MV-4-11 (cell line): ENCODE measurements at regions not wholly inside any gene's neighbourhood (a gene's known extent, or its start where the extent isn't known, plus 50 kb on each side); places are given as distances from the start of the nearest gene placed in this dataset.

Experiments
- DNase-seq: peaks from one replicate; lab custom pipeline; 2025; lab: John Stamatoyannopoulos, UW

GRCh38 chr12:13680916-13681315 lies 300.5 kb downstream of the GRIN2B start:
- DNase-seq, result no peak

DNA sequence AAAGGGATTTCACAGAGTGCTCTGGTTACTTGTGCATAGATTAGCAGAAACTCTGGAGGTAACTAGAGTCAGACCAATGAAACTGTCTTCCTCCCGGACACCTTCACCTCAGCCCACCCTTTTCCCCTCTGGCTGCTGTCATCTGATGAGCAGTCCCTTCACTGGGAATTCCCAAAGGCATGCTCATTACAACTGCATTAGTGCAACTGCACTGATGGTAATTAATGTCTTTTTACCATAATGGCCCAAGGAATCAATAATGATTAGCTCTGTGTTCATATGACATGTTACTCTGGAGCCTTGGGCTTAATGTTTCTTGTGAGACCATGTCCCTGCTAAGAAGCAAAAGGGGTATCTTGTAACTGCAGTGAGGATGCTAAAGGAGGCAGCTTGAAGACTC lies 304.5 kb downstream of the GRIN2B start:
- DNase-seq, result no peak

DNA sequence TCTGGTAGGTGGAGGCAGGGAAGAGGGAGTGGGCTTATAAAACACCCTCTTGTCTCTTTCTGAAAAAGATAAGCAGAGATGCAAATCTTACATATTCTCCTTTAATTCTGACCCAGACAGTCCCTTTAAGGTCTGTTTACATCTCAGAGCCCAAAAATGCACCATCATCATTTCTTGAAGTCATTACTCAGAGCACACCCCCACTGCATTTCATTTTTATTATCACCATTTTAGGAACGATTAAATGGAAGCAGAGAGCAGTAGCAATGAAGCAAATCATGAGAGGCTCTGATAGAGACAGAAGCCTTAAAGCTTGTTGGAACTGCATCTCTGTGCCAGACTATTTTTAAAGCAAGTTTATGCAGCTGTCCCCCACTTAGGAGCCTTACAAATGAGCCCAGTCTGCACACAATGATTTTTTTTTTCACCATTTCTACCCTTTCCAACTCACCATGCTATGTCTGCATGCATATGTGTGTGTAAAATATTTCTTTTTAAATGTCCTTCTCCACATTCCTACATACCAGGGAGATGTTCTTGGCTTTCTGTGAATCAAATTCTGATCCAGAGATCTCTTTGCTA lies 311.0 kb downstream of the GRIN2B start:
- no peak for DNase-seq

DNA sequence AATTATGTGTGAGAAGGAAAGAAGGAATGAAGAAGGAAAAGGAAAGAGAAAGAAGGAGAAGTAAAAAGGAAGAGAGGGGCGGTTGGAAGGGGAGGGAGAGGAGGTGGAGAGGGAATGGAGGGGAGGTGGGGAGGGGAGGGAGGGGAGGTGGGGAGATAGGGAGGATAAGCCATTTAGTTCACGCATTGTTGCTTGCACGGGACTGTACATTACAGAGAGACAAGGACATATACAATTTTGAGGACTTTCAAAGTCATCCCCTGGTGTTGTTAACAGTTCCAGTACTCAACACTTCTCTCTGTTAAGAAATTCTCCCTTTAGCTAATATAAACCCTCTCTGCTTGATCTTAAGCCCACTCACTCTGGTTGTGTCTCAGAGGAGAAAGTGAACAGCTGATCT lies 312.5 kb downstream of the GRIN2B start:
- DNase-seq, result no peak

GRCh38 chr12:13666806-13667205 lies 314.6 kb downstream of the GRIN2B start:
- no peak for DNase-seq

DNA sequence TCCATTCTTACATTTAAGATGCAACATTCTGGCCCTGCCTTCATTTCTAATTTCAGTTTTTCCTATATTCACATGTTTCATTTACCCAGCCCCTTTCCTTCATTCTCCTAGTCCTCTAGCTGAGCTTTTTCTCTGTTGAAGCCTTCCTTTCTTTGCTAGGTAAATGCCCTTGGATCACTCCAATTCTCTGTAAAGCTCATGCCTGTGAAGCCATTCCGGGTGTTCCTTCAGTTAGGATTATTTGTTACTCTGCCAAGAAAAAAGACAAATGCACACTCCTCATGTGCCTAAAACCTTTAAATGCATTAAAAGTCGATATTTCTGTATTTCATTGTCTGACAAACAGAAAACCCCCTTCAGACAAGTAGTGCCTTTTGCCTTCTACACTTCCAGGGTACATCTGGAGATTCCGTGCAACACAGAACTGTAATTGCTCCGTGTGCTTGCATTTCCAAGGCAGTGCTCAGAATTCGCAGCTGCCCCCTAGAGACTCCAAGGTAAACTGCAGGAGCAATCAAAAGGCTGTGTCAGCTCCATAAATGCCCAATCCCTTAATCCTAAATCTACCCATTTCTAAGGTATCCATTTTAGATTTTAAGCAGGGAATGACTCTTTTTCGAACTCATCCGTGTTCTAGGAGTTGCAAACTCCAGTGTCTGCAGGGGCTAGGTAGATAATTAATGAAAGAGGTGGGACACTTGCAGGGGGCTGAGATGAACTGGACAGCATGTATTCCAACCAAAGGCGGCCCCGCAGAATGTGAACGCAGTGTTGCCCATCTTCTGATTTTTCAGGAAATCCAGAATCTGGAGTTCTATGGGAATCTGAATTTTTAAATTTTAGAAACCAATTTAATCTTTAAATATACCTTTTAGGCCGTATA lies 320.2 kb downstream of the GRIN2B start:
- peak; percentile 14 for DNase-seq

GRCh38 chr12:13654456-13654855 lies 326.9 kb downstream of the GRIN2B start:
- no peak for DNase-seq

GRCh38 chr12:13652105-13652504 lies 329.3 kb downstream of the GRIN2B start:
- no peak for DNase-seq

- DNase-seq, result no peak
Observed at GRCh38 chr12:13635709-13636108, 345.7 kb downstream of the GRIN2B start.

DNA sequence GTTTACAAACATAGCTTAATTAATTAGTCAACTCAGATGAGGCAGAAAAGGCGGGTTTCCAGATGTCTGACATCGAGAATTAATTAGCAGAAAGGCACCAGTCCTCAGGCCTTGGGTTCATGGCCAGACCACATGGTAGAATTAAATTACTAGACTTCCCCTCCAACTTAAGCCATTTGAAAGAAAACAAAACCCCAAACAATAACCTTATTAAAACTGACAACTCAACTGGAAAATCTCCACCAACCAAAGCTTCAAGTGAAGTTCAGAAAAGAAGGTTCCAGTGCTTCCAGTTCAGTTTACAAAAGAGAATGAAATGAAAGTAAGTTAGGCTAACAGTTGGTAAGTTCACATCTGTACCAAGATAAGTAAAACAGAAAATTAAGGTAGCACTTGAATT lies 349.5 kb downstream of the GRIN2B start:
- DNase-seq, result no peak

DNA sequence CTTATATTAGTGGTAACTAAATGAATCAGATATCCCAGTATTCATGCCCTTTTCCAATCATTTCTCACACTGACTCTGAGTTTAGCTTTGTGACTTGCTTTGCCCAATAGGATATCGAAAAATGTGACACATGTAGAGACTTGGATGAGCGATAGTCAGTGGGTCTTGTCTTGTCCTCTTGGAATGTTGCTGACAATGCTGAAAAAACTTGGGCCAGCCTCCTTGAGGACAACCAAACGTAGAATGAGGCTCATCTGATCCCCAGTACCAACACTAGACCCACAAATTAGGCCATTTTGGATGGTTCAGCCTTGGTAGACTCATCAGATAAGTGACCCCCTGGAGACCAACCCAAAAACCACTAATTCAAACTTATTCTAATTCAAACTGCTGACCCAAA lies 351.0 kb downstream of the GRIN2B start:
- DNase-seq, result no peak

DNA sequence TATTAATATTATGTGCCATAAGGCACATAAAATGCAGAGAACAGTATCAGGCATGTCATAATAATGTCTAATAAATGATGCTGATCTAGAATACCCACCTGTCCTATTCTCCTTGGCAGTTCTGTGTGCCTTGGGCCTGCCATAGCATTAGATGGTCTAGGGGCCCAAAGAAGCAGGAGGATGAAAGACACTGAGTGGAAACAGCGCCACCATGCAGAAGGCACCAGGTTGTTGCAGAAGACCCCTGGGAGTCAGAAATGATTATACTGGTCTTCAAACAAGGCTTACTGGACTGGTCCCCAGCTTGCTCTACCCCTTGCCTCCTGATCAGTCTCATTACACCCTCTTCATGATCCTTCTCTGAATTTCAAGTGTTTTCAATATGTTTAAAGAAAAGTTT lies 353.3 kb downstream of the GRIN2B start:
- no peak for DNase-seq

DNA sequence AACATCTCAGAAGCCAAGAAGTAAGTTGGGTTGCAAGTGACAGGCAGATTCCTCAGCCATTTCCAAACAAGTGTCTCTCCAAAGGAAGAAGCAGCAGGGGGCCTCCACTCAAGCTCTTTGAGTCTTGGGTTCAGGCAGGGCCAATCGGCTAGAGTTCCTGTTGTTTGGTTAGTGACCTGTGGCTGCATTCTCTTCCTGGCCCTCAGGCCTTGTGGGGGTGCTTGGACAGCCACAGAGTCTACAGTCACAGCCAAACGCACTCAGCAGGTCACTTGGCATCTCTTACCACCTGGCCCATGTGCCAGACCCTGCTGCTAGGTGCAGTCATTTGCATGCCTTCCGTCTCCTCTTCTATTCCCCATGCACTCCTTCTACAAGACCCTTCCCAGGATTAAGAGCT lies 353.9 kb downstream of the GRIN2B start:
- no peak for DNase-seq

DNA sequence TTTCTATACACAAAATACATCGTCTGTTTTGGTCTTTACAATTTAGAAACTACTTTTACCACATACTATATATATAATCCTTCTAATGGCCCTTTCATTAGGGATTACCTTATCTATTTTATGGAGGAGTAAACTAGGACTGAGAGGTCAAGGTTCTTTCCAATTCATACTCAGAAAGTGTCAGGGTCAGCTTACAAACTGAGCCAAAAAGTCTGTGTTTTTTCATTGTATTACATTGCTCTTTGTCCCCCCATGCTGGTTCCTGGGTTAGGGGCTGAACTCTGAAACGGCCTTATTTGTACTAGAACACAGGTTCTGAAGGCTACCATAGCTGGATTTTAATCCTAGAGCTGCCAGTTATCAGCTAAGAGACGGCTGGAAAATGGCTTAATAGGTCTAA lies 368.1 kb downstream of the GRIN2B start:
- no peak for DNase-seq

DNA sequence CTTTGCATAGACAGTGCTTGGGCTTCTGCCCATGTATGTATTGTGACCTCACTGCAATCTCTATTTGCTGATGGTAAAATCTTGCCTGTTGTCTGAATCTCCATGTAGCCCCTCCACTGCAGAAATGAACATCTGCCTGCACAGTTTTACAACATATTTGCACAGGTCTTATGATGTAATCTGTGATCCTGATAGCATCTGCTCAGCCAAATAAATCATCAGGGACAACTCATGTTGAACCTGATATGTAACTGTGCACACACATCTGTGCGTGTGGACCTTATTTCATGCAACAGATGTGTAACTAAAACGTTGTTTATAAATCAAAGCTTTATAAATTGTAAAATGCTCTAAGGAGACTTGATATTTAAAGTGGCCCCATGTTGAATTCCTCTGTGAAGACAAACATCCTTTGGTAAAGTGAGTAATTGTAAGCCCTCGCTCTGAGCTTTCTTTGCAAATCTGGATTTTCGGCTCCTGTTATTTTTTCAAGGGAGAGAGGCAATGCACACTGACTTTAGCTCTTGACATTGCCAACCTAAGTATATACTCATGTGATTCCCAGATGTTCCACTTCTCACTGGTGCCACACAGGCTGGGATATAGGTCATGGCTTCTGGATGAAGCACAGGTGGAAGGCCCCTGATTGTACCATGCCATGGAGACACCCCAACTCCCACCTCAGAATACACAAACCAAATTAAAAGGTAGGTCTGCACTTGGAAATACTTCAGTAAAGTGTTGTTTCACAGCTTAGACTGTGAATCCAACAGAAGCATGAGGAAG lies 371.3 kb downstream of the GRIN2B start:
- DNase-seq, result no peak

GRCh38 chr12:13606290-13606689 lies 375.1 kb downstream of the GRIN2B start:
- no peak for DNase-seq

DNA sequence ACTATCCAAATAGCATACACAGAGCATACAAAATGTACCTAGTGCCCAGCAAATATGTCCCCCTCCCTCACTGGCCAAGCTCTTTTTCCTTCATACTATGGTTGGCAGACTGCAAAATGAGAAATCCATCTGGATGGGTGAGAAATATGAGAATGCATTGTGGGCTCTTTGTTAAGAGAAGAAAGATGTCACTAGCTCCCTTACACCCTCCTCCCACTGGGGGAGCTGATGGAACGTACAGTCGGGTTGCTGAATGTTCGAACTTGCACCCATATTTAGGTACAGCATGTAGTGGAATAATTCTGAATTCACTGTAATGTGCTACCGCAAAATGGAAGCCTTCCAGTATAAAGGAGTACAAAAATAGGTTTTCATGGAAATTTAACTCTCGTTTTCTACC lies 377.4 kb downstream of the GRIN2B start:
- DNase-seq, result no peak

- DNase-seq, result no peak
Observed at GRCh38 chr12:13602172-13602571, 379.2 kb downstream of the GRIN2B start.

GRCh38 chr12:13599176-13599575 lies 382.2 kb downstream of the GRIN2B start:
- DNase-seq, result no peak

GRCh38 chr12:13597837-13598236 lies 383.6 kb downstream of the GRIN2B start:
- no peak for DNase-seq

GRCh38 chr12:13597166-13597565 lies 384.2 kb downstream of the GRIN2B start:
- no peak for DNase-seq

GRCh38 chr12:13596714-13597113 lies 384.7 kb downstream of the GRIN2B start:
- DNase-seq, result no peak
